Stimulated activated CD8-positive, alpha-beta memory T cell treated with anti-CD3 and anti-CD28 coated beads, Interleukin-4, amount 100 ng/mL, for 48 hours (primary cell): ENCODE measurements at regions not wholly inside any gene's neighbourhood (a gene's known extent, or its start where the extent isn't known, plus 50 kb on each side); places are given as distances from the start of the nearest gene placed in this dataset.
"Not testable (repeated sequence)": the region's sequence is repeated elsewhere in the genome, so short reads cannot be mapped to it uniquely, and the experiment has no call there.

Source experiments
- DNase-seq: peaks from one replicate; pipeline ENCODE4 v3.0.0-alpha.2; 2020

DNA sequence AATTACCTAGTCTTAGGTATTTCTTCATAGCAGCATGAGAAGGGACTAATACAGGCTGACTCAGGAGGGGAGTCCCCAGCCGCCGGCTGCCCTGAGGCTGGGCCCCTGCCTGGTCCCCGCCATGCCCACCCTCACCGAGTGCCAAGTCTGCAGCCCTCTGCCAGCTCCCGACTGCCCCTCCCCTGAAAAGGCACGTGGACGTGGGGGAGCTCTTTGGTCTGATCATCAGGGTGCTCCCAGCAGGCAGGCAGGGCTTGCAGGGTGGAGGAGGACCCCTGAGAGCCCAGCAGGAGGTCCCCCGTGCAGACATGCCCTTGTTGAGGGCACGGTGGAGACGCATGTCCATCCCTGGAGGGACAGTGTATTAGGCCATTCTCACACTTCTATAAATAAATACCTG, 110.9 kb downstream of the UNCX start:
- DNase-seq: no peak

DNA sequence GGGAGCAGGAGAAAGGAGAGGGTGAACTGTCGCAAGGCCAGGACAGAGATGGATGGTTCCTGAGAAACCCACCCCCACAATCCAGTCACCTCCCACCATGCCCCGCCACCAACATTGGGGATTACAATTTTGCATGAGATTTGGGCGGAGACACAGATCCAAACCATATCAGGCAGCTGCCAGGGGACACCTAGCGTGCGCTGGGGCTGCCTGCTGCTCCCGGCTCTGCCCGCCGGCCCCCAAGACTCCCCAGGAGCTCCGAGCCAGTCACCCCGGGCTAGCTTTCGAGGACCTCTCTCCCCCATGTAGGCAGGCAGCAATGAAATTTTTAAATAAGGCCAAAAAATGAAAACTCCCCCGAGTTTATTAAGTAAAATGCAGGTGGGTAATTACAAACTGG, 111.7 kb downstream of the UNCX start:
- DNase-seq: no peak

DNA sequence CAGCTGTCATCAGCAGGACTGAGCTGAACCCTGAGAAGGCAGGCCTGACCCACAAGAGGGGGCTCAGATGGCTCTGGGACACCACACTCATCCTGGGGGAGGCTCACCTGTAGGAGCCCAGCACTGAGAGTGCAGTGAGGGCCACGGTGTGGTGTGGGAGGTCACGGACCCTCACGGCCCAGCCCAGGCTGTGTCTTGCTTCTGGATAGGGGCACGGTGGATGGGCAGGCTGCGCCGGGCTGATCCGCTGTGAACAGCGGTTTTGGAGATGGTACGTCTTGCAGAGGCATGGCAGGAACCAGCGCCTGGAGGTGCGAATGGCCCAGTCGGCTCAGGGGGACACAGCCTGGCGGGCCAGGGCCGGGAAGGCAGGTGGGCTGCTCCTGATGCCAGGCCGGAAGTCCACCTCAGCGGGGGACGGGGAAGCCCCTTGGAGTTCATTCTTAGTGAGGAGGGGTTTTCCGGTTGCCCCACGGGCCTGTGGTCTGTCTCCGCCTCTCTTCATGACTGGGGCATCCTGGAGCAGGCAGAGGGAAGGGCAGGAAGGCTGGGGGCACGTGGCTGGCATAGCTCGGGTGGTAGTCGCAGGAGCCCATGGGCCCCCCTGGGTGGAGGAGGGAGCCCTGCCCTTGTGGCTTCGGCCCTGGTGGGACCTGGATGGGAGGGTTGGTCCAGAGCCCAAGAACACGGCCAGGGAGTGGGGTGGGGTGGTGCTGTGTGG, 112.5 kb downstream of the UNCX start:
- DNase-seq: no peak

DNA sequence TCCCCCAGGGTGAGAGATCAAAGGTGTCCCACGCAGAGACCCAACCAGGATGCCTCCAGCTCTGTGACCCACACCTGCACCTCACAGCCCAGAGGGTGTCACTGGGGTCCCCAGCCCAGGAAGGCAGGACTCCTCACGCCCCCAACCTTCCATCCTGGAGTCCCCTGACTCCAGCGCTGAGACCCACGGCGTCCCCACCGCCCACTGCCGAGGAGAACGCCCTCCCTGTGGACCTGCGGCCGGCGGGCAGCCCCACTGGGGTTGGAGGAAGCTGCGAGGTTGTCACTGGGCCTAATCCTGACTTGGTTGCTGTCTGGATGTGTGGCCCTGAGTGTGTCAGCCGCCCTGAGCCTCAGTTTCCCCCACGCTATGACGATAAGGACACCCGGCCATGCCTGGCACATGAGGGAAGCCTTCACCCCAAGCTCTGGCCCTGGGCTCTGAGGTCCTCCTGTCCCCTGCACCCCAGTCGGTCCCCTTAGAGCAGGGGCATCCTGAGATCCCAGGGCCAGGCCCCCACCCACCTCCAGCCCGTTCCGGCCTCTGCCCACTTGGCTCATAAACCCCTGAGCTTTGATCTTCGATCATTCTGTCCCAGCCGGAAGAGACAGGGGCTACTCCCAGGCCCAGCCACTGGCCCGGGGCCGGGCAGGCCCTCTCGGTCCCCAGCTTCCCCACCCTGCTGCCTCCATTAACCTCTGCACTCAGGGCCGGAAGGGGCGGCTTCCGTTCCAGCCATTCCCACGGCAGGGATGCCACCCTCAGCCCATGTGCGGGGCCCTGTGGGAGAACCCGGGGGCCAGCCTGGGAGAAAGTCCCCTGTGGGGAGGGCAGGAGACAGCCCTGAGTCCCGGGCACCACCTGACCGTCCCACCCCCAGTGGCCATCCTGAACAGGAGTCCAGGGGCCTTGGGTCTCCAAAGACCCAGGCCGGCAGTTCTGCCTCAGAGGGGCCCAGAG, 113.2 kb downstream of the MICALL2 start:
- no peak for DNase-seq

DNA sequence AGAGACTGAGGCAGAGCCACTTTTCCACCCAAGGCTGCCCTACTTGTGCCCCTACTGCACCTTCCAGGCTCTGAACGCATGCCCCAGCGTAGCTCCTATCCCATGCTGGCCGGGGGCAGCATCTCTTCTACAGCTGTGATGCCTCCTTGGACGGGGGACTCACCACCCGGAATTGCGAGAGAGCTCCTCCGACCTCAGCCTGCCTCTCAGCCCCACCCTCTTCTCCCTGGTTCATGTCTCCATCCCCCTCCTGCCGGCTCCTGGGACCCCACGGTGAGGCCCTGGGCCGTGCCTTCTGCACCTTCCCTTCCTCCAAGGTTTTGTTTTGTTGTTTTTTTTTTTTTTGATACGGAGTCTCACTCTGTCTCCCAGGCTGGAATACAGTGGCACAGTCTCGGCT, 112.4 kb downstream of the MICALL2 start:
- no peak for DNase-seq

DNA sequence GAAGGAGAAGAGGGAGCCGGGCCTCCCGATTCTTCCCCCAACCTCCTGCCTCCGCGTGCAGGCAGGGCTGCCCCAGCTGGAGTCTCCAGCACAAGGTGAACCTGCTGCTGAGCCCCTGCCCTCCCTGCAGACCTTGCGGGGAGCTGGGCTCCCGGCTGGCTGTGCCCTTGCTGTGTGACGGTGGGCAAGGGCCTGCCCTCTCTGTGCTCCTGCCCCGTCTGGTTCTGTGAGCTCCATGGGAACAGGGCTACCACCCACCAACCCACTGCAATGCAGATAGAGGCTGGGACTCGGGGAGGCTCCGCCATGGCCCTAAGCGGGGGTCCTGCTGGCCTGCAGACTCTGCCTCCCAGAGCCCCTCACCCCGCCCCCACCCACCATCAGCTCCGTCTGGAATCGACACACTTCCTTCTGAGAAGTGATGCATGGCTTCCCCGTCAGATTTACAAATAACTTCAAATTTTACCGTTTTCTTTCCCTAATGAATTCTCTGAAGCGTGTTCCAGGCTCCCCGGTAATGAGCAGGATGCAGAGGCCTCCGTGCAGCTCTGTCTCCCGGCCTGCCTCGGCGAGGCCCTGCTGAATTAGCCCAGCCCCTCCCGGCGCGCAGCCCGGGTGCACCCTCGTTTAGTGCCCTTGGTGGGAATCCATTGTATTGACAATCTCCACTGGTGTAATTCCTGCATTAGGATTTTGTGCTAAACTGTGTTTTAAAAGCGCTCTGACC, 111.0 kb downstream of the MICALL2 start:
- no peak for DNase-seq

DNA sequence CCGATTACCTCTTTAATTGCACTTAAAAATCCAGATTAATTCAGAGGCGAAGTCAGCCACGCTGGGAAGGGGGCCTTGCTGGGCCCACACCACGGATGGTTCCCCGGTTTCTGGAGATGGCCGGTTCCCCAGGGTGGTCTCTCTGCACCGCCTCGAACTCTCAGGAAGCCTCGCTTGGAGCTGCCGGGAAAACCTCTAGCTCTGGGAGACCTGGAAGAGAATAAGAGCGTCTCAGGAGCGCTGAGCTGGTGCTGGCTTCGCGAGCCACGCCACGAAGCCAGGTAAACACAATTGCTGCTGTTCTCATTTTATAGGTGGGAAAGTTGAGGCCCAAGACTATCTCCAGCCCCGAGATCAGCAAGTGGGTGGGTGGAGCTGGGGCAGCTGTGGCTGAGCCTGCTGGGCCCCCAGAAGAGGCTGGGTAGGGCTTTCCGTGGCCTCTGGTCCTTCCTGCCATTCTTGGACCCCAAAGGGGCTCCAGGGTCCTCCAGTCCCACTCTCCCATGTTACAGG, 110.4 kb downstream of the MICALL2 start:
- no peak for DNase-seq

DNA sequence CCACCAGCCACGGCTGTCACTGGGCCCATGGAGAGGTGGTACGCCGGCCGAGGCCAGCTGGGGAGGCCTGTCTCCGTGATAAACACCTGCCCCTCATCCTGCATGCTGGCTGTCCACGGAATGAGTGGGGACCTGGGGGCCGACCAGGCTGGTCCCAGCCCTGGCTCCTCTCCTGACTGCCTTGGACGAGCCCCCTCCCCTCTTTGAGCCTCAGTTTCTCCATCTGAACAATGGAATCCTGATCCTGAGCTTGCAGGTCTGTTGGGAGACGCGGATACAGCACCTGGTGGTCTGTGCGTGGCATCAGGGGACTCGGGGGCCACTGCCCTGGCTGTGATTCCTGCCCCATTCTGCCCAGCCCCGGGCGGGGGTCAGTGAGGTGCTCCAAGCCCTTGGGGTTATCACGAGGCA, 109.9 kb downstream of the MICALL2 start:
- DNase-seq: no peak

DNA sequence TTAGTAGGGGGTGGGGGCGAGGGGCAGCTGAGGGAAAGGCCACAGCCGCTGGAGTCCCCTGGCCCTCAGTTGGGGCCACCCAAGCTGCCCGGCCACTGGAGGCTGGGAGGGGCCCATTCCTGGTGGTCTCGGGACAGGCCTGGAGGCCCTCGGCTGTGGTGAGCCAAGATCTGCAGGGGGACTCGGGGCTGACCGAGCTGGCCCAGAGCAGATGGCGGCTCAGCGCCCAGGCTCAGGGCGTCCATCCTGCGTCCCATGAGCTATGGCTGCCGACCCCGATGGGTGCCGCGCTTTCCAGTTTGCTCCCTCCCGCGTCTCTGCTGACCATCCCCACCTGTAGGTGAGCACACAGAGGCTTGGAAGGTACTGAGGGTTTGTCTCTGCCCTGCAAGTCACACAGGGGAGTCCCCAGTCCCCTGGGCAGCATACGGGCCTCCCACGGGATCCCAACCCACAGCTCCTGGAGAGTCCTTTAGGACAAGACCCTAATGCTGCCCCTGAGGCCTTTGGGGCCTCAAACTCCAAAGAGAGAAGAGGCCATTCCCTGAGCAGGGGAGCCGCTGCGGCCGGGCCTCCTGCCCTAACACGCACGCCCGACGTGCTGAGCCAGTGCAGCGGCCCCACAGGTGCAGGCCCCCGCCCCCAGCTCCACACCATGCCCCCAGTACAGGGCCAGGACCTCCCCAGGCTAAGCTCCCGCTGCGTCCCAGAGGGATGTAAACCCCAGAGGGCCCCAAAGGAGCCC, 107.2 kb downstream of the MICALL2 start:
- DNase-seq: no peak

DNA sequence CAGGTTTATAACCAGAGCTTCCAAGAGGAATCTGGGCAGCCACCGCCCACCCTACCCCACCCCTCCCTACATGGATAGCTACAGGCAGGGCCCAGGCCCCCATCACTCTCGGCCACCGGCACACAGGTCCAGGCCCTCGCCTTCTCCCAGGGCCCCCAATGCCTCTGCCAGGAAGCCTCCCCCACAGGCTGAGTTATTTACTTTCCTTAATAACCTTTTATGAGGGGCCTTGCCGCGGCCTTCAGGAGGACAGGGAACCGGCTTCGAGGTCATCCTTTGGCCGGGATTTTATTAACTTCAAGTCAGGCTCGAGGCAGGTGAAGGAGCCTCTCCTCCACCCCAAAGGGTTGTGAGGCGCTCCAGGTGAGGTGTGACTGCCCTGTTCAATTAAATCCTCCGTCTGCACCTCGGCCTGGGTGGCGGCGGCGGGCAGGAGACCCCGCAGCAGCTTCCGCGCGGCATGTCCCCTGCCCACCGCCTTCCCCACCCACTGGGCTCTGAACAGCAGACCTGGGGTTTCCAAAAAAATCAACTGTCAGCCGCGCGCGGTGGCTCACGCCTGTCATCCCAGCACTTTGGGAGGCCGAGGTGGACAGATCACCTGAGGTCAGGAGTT, 106.5 kb downstream of the MICALL2 start:
- DNase-seq: no peak

DNA sequence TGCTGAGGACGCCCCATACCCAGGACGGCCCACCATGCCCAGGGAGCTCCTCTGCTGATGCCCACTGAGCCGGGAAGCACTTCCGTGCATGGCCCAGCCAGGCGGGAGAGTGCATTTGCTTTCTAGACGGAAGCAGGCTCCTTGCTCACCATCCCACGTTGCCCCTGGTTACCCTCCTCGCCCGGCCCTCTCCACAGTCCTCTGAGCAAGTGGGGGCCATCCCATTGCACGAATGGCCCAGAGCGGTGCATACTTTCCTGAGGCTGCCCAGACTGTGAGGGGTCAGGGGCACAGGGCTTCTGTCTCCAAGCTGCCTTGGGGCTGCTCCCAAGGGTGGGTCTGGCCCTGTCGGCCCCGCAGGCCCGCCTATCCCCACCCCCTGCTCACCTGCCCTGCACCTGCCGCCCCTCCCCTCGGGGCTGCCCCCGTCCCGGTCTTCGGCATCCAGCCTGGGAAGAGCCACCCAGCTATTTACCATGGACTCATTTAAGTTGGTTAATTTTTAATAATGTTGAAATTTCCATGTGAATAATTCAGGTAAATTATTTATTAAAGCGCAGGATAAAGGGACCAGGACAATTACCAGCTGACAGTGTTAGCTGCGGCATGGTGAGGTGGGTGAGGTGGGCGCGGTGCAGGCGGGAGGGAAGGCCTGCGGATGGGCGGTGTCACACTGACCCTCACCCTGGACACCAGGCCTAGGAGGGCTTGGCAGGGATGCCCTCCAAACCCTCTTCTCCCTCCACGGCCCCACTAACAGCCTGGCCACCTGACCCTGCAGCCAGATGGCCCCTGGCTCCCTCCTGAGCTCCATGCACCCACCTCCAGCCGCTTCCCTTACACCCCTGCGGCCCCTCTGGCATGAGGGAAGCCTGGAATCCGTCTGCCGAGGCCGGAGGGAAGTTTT, 104.4 kb downstream of the MICALL2 start:
- DNase-seq: no peak

DNA sequence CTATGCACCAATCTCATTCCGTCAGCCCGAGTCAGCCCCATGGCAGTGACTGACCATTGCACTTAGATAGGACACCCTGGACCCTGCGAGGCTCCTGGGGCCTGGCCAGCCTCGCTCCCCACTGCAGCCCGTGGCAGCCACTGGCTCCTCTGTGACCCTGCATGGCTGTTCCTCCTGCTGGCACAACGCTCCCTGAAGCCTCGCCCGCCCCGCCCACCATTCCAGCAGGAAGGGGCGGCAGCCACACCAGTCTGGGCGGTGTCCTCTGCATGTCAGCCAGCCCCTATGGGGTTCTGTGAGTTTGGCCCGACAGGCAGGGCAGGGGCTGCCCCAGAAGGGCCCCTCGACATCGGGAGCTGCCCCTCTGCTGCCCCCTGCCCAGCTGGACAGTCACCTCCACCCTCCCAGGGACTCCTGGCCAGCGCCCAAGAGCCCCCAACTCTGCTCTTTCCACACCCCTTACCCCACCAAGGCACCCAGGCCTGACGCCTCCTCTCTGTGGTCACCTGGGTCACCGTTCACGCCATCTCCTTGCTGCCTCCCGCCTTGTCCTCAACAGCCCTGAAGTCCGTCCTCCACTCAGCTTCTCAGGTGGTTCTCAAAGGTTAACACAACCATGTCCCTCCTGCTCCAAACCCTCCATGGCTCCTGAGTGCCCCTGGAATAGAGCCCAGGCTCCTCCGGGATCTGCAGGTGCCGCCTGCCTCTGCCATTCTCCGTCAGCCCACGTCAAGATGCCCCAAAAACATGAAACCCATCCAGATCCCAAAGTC, 103.5 kb downstream of the MICALL2 start:
- DNase-seq: no peak

DNA sequence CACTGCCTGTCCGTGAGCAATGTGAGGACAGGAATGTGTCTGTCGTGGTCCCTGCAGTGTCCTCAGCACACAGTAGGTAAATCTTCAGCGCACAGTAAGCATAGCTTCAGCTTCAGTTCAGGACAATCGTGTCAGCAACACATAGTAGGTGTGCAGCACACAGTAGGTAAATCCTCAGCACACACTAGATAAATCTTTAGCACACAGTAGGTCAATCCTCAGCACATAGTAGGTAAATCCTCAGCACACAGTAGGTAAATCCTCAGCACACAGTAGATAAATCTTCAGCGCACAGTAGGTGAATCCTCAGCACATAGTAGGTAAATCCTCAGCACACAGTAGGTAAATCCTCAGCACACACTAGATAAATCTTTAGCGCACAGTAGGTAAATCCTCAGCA, 102.4 kb downstream of the MICALL2 start:
- not testable (repeated sequence) for DNase-seq

DNA sequence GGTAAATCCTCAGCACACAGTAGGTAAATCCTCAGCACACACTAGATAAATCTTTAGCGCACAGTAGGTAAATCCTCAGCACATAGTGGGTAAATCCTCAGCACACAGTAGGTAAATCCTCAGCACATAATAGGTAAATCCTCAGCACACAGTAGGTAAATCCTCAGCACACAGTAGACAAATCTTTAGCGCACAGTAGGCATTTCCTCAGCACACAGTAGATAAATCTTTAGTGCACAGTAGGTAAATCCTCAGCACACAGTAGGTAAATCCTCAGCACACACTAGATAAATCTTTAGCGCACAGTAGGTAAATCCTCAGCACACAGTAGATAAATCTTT, 102.0 kb downstream of the MICALL2 start:
- DNase-seq: not testable (repeated sequence)

DNA sequence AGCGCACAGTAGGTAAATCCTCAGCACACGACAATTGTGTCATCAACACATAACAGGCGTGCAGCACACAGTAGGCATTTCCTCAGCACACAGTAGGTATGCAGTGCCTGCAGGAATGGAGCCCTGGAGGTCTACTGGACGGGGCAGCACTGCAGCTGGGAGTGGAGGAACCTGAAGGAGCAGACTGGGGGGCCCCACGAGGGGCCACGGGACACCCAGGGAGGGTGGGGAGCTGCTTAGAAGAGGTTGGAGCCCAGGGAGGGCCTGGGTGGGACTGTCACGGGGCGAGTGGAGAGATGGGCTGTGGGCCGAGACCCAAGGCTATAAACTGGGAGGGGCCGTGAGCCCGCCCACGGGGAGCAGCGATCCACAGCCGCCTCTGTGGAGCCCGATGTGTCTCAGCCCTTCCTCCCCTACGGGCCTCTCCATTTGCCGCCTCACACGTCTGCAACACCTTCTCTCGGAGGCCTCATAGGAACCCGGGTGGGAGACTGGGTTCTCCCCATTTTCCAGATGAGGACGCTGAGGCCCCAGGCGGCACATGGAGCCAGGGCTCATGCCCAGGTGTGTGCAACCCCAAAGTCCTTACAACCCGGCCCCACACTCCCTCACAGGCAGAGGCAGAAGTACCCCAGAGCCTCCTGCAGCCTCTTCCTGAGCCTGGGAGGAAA, 101.5 kb downstream of the MICALL2 start:
- DNase-seq: no peak

DNA sequence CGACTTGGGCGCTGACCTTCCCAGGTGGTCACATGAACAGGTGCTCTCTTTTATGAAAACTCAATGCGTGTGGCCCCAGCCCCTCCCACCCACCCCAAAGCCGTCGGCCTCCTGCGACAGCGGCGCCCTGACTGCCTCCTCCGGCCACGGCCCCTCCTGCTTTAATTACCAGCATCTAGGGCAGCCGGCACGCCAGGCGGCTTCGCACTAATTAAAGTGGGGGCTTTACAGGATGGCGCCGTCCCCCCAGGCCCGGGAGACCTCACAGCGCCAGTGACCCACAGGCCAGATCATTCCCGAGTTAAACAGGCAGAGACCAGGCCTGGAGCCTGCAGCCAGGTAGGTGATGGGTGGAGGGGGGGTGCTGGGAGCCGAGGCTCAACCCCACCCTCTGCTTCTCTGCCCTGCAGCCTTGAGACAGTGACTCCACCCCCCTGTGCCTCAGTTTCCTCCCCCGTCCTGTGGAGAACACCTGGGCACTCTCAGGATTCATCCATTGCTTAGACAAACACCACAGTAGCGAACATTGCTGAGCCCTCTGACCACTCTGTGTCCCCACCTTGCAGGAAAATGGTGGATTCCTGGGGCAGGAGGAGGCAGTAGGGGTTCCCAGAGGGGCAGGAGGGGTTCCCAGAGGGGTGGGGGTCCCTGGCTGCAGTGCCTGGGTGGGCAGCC, 100.8 kb downstream of the MICALL2 start:
- DNase-seq: no peak

DNA sequence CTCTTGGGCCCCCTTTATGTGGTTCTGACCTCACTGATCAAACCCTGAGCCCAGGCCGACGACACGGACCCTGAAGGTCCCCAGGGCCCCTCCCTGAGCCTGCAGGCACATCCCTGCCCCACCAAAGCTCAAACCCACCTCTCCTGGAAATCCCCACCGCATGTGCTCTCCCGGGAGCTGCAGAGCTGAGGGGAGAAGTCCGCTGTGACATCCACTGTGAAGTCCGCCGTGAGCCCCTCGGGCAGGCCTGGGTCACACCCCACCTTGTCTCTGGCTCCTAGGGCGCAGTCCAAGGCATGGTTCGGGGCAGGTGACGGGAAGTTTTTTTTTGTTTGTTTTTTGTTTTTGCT, 100.2 kb downstream of the MICALL2 start:
- no peak for DNase-seq

DNA sequence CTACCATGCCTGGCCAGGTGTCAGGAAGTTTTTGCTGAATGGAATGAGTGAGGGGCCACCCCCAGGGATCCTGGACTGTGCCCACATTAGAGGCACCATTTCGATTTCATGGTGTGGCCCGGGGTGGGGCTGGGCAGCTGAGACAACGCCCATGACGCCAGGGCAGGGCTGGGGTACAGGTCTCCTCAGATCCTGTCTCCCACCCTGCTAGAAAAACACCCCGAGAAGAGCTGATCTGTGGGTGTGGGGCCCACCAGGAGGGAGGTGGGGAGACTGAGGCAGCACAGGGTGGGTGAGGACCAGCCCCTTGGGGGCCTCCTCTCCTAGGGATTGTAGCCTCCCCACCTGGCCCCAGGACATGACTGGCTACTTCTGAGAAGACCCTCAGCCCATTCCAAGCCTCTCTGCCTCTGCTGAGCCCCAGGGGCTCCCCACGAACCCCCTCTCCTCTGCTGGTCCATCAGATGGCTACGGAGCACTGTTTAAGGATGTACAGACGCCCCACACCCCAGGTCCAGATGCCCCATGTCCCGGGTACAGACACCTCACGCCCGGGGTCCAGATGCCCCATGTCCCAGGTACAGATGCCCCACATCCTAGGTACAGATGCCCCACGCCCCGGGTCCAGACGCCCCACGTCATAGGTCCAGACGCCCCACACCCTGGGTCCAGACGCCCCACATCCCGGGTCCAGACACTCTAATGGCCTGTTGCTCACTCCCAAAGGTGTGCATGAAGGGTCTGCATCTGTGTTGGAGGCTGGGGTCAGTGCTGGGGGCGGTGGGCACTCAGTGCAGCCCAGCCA, 99.4 kb downstream of the MICALL2 start:
- no peak for DNase-seq
